GM12865 (cell line): ENCODE measurements at regions not wholly inside any gene's neighbourhood (a gene's known extent, or its start where the extent isn't known, plus 50 kb on each side); places are given as distances from the start of the nearest gene placed in this dataset.
A peak's percentile ranks its signal among the peaks of the same experiment; 100 is the strongest.

Experiments
- DNase-seq: peaks from one replicate; pipeline ENCODE4 v3.0.0; 2010; ENCODE audit warnings: low read depth
- H3K4me3 ChIP-seq: 2 replicates; pipeline ENCODE4 v1.5.1; 2011; ENCODE audit warnings: mild to moderate bottlenecking, low read depth, low read length, control low read depth
- CTCF ChIP-seq: IDR thresholded peaks from 2 replicates; pipeline ENCODE4 v1.5.1; 2011; ENCODE audit warnings: low read length, control low read depth, low read depth, inconsistent platforms; ENCODE audit not compliant: insufficient read depth; ENCODE audit errors: missing control alignments

- no peak for TF ChIP-seq CTCF
- no peak for DNase-seq
- H3K4me3 ChIP-seq, result no peak overlapping the region
Measured at GRCh38 chr13:111421216-111421615, 100.8 kb downstream of the TEX29 start.

GRCh38 chr13:111422348-111422747, 101.9 kb downstream of the TEX29 start:
- no peak for TF ChIP-seq CTCF
- H3K4me3 ChIP-seq, result no peak overlapping the region
- no peak for DNase-seq

- no peak for DNase-seq
- no peak overlapping the region for H3K4me3 ChIP-seq
- no peak for TF ChIP-seq CTCF
Measured at GRCh38 chr13:111423168-111423785, 102.8 kb downstream of the TEX29 start.

GRCh38 chr13:111424134-111424533, 103.7 kb downstream of the TEX29 start:
- no peak for TF ChIP-seq CTCF

GRCh38 chr13:111425326-111425725, 104.9 kb downstream of the TEX29 start:
- TF ChIP-seq CTCF, result no peak
- no peak for DNase-seq
- no peak overlapping the region for H3K4me3 ChIP-seq

More at GRCh38 chr13:111424134-111424533, 103.7 kb downstream of the TEX29 start:
- no peak for DNase-seq
- H3K4me3 ChIP-seq, result no peak overlapping the region

GRCh38 chr13:111429064-111429558, 108.7 kb downstream of the TEX29 start:
- no peak overlapping the region for H3K4me3 ChIP-seq
- TF ChIP-seq CTCF, result peak; percentile 49
- peak; percentile 29 for DNase-seq

GRCh38 chr13:111431206-111431605, 110.8 kb downstream of the TEX29 start:
- H3K4me3 ChIP-seq, result no peak overlapping the region
- DNase-seq, result no peak
- no peak for TF ChIP-seq CTCF
